NCI-H226 (cell line): ENCODE measurements at regions not wholly inside any gene's neighbourhood (a gene's known extent, or its start where the extent isn't known, plus 50 kb on each side); places are given as distances from the start of the nearest gene placed in this dataset.
A peak's percentile ranks its signal among the peaks of the same experiment; 100 is the strongest.

Experiments used
- DNase-seq: peaks from one replicate; pipeline ENCODE4 v3.0.0-alpha.2; 2015

DNA sequence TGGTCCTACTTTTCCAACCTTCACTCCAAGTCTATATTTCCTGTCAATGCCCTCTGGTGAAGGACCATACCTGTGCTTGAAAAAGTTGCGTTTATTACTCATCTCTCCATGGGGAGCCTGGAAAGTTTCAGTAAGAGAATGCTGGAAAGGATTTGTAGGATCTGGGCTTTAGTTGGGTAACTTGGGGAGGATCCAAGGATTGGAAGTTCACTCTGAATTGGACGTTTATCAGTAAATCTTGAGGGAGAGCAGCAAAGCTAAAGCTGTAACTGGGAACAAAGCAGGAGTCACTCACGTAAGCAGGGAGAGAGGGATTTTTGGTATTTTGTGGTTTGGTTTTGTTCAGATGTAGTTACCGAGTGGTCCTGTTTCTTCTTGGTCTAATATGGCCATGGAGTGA lies 51.4 kb upstream of the NPVF start:
- no peak for DNase-seq

DNA sequence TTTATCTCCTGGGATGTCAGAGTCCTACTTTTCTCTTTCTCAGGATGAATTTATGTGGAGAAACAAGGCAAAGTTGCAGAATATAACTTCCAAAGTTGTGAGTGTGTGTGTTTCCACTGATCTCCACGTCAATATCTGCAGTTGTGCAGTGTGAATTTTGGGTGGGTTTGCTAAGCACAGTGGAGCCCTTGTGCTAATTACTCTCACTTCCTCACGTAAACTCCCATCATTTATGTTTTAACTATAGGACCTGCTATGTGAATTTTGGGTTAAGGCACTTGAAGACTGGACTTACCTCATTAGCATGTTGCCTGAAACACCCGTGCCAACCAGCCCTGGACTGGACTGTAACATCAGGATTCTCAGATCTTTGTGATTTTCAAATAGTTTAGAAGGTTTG lies 51.9 kb upstream of the NPVF start:
- DNase-seq = no peak

DNA sequence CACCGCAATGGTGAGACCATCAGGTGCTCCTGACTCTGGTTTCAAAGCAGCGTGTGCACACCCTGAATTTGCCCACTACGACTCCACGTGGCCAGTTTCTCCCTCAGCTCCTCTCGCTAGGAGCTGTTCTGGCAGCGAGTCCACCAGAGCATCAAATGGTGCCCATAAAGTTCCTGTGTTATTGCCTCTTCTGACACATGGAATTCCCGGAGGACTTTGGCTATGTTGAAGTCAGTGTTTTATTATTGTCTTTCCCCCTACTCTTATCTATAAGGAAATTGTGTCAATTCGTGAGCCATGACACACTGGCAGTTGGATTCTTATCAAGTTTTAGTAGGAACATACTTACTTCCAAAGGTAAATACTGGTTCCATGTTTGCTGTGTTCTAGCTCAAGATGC lies 53.9 kb upstream of the NPVF start:
- no peak for DNase-seq

- no peak for DNase-seq
These were observed 58.5 kb upstream of the NPVF start for GRCh38 chr7:25286756-25287155.

- DNase-seq = no peak
These were observed 59.0 kb upstream of the NPVF start for GRCh38 chr7:25287291-25287690.

GRCh38 chr7:25288556-25289307 lies 60.4 kb upstream of the NPVF start:
- DNase-seq = peak; percentile 33

GRCh38 chr7:25289518-25289917 lies 61.2 kb upstream of the NPVF start:
- DNase-seq = no peak

DNA sequence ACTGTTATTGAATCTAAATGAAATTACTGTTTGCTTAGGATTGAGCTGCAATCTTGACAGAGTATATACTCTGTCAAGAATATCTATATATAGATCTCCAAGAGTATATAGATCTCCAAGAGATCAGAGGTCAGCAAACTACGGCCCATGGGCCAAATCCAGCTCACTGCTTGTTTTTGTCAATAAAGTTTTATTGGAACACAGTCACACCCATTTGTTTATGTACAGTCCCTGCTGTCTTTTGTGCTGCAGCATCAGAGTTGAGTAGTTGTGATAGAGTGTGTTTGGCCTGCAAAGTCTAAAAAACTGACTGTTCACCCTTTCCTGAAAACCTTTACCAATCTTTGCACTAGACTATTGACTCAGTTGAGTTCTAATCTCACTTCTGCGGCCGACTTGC lies 66.3 kb upstream of the NPVF start:
- no peak for DNase-seq

DNA sequence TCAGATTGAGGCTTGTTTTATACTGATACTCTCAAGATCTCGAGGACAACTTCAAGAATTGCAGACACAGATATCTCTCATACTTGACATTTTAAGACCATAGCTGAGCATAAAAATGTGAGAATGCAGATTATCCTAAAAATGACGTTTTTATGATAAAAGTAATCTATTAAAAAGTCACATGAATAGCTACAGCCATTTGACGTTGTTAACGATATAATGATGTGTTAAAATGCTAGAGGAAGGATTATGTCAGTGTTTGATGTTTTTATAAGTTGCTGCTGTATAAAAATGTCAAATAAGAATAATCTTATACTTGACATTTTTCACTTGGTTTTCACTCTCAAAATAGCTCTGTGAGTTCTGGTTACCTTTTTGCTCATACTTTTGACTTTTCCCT lies 67.1 kb upstream of the NPVF start:
- DNase-seq = no peak

DNA sequence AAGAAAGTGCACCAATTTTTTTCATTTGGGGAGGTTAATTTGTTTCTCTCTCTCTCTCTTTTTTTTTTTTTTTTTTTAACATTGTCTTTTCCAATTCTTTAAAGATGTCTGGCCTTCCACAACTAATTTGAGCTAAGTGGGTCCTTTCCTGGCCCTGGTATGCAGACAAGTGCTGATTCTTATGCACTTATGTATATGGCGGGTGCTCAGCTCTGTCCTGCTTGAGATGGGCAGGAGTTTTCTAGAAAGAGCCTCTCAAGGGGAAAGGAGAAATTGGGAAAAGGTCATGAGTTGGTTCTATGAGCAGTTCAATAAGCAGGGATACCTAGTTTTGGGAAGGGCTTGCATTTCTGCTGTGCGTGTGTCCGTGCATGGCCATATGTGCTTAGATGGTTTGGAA lies 67.8 kb upstream of the NPVF start:
- no peak for DNase-seq

GRCh38 chr7:25297278-25297677 lies 69.0 kb upstream of the NPVF start:
- DNase-seq = no peak

DNA sequence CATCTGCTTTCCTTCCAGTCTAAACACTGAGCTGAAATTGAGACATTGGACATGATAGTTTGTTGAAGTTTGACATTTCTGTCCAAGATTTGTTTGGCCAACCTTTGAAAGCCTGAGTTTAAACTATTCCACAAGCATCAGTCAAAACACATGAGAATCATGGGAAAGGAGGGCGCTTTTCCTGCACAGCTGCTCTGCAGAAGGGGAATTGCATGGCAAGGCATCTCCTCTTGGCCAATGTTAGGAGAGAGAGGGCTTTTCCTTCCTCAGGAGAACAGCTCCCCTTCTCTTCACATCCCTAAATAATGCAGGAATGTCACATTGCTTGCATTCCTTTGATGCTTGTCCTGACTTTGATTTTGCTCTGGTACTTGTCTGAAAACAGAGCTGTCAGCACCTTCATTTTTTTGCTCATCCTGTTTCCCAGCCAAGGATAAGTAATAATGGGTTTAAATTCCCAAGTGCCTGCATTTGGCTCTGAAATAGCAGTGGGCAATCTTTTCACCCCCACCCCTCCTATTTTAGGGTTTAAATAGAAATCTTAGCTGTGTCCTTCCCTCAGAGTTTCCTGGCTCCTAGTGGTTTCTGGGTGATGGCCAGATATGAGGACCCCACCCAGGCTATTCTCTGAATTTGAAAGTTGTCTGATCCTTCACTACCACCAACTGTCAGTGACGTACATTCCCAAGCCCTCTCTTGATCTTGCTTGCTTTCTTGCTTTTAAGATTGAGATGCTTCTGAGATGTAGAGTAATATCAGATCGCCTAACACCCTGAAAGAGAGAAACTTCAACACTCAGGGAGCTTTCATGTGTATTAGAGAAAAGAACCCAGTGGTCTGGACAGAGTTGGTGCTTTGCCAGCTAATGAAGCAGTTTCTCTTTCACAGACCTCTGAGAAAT lies 75.2 kb upstream of the NPVF start:
- no peak for DNase-seq

DNA sequence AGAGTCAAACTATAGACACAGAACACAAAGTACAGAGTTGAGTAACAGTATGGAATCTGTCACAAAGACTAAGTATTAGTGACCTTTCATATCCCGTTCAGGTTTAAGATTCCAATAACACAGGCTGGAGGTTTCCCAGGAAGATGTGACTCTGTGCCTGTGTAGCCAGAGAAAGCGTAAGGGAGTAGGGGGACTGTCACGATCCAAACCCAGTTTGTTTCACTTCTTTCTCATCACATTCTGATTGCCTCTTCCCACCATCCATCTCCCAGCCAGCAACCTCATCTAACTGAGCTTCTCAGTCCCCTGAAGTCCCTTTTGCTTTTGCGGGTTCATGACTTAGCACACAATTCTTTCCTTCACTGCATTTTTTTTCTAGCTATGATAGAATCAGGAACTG lies 76.4 kb upstream of the NPVF start:
- no peak for DNase-seq

GRCh38 chr7:25305831-25306230 lies 77.5 kb upstream of the NPVF start:
- peak; percentile 28 for DNase-seq

DNA sequence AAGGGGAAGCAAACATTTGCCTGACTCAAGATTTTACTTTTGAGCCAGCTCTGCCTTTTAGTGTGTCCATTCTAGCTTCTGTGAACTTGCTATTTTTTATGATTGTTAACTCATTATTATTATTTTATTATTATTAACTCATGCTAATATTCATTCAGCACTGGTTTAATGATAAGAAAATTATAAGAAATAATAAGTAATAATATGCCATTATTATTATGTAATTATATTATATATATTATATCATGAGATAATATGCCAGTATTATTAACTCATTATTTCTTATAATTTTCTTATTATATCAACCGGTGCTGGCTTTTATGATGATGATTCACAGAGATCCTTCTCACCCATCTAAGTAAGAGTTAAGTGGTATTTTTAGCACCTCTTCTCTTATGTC lies 79.3 kb upstream of the NPVF start:
- no peak for DNase-seq

DNA sequence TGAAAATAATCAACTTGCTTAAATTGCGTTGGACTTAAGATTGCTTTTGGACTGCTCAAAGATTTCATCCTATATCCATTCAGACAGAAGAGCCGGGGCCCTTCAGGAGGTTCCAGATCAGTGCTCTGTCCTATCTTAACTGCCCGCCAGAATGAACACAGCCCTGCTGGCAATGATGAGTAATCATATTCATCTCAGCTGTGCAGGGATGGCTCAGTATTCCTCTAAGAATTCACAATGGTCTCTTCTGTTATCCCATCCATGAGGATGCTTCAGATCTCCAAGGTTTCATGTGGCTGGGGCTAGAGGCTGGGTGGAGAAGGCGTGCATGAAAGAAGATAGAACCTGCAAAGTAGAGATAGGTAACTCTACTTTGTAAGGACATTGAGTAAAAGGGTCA lies 80.0 kb upstream of the NPVF start:
- no peak for DNase-seq

- no peak for DNase-seq
These were observed 80.8 kb upstream of the NPVF start for GRCh38 chr7:25308906-25309705.

DNA sequence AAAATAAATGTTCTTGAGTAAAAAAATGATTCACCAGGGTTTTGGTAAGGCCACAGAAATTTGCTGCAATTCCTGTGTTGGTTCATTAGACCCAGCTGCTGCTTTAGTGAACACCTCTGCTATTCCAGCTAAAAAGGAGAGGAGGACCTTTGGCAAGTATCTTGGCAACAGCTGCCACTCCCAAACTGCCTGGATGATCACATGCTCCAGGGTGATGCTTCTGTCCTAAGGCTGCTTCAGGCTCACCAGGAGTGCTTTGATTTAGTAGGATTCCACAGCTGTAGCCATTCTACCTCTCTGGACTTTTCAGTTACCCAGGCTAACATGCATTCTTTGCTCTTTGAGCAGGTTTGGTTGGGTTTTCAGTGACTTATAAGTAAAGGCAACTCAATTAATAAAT lies 82.6 kb upstream of the NPVF start:
- no peak for DNase-seq

- no peak for DNase-seq
These were observed 83.1 kb upstream of the NPVF start for GRCh38 chr7:25311346-25311745.

DNA sequence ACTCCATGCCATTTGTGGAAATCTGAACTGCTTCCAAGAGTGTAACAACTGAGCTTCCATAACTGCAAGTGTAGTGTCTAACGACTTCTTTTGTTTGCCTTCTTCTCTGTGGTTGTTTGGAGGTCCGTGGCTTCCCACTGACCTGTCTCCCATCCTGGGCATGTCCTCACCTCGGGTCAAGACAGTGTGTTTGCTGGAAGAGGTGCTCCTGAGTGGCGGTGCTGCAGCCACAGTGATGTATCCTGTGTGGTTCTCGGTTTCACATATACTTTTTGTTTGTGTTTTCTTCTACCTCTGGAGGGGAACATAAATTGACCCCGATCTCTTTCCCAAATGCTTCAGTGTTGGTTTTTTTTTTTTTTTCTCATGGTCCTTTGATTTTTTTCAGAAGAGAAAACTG lies 84.7 kb upstream of the NPVF start:
- no peak for DNase-seq

DNA sequence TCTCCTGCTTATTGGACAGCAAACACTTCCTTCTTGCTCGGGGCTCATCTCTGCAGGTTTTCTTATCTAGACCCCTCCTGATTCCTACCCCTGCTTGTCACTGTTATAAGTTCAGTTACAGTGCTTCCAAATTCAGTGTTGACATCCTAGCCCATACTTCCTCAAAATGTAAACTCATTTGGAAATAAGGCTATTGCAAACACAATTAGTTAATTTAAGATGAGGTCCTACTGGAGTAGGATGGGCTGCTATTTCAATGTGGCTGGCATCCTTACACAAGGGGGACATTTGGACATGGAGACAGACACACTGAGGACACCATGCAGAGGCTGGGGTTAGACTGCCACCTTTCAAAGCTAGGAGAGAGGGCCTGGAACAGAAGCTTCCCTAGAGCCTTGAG lies 85.2 kb upstream of the NPVF start:
- DNase-seq = no peak

- peak; percentile 63 for DNase-seq
These were observed 85.9 kb upstream of the NPVF start for GRCh38 chr7:25314094-25314730.

- peak; percentile 63 for DNase-seq
These were observed 86.5 kb upstream of the NPVF start for GRCh38 chr7:25314731-25315267.
